Common myeloid progenitor, CD34-positive (primary cell): ENCODE measurements at regions not wholly inside any gene's neighbourhood (a gene's known extent, or its start where the extent isn't known, plus 50 kb on each side); places are given as distances from the start of the nearest gene placed in this dataset.
"Not testable (repeated sequence)": the region's sequence is repeated elsewhere in the genome, so short reads cannot be mapped to it uniquely, and the experiment has no call there.

Source experiments
- CTCF ChIA-PET: fragments of 350-600 bp; sonication (Branson Sonifier 250); formaldehyde crosslinking; loops from one replicate; lab custom pipeline; 2021; ENCODE audit warnings: antibody characterized with exemption; lab: Charles Lee
- POLR2A ChIA-PET: fragments of 350-600 bp; sonication (Branson Sonifier 250); formaldehyde crosslinking; loops from one replicate; lab custom pipeline; 2021; ENCODE audit warnings: antibody characterized with exemption; lab: Charles Lee
- DNase-seq, 3 donors: peaks; one replicate each; pipeline versions ENCODE4 v3.0.0 to v3.0.0-alpha.2; 2013
- H3K27ac ChIP-seq, 2 experiments: 1 replicate in 1 of 2; 2 replicates in 1 of 2; pipeline ENCODE4 v1.7.0; 2013; ENCODE audit warnings: inconsistent platforms in 2 of 2, low read length in 2 of 2, mild to moderate bottlenecking in 2 of 2, low read depth in 1 of 2, moderate library complexity in 1 of 2; ENCODE audit not compliant: severe bottlenecking in 2 of 2, insufficient read depth in 1 of 2, poor library complexity in 1 of 2
- H3K27me3 ChIP-seq, 5 experiments: replicated peaks in 2 of 5; 1 replicate in 3 of 5; 2 replicates in 2 of 5; pipeline versions ENCODE4 v1.6.1 to v1.7.0; 2013; ENCODE audit warnings: low read length in 4 of 5, mild to moderate bottlenecking in 2 of 5, moderate library complexity in 2 of 5, inconsistent platforms in 1 of 5; ENCODE audit not compliant: insufficient read depth in 5 of 5, control insufficient read depth in 4 of 5
- H3K36me3 ChIP-seq, 4 experiments: 1 replicate in 2 of 4; 2 replicates in 2 of 4; pipeline versions ENCODE4 v1.6.1 to v1.7.0; 2013; ENCODE audit warnings: low read length in 3 of 4, control low read depth in 1 of 4, mild to moderate bottlenecking in 1 of 4; ENCODE audit not compliant: control insufficient read depth in 4 of 4, insufficient read depth in 4 of 4
- H3K4me1 ChIP-seq, 4 experiments: 1 replicate in 3 of 4; 2 replicates in 1 of 4; pipeline versions ENCODE4 v1.6.1 to v1.7.1; 2013; ENCODE audit warnings: low read length in 3 of 4, mild to moderate bottlenecking in 3 of 4, control low read depth in 1 of 4, inconsistent platforms in 1 of 4, moderate library complexity in 1 of 4; ENCODE audit not compliant: control insufficient read depth in 4 of 4, insufficient read depth in 4 of 4; ENCODE audit errors: control extremely low read depth in 1 of 4
- H3K4me3 ChIP-seq, 7 experiments: 1 replicate in 4 of 7; 2 replicates in 3 of 7; pipeline versions ENCODE4 v1.5.1 to v1.7.0; 2013; ENCODE audit warnings: mild to moderate bottlenecking in 7 of 7, low read length in 6 of 7, moderate library complexity in 6 of 7, inconsistent platforms in 2 of 7, low read depth in 2 of 7, control low read depth in 1 of 7; ENCODE audit not compliant: insufficient read depth in 4 of 7, control insufficient read depth in 1 of 7; ENCODE audit errors: extremely low read depth in 1 of 7
- H3K9me3 ChIP-seq, 5 experiments: 1 replicate in 4 of 5; 2 replicates in 1 of 5; pipeline versions ENCODE4 v1.6.1 to v1.7.1; 2013; ENCODE audit warnings: low read length in 4 of 5, mild to moderate bottlenecking in 2 of 5, inconsistent platforms in 1 of 5, low read depth in 1 of 5, moderate library complexity in 1 of 5; ENCODE audit not compliant: control insufficient read depth in 4 of 5, insufficient read depth in 2 of 5; ENCODE audit errors: control extremely low read depth in 1 of 5
- WGBS: methylation state at CpG from one replicate; pipeline ENCODE4 v1.1.5; 2013; ENCODE audit not compliant: insufficient coverage; 5-methylcytosine and 5-hydroxymethylcytosine counted together

GRCh38 chr13:107806726-107807125 lies 408.6 kb downstream of the LIG4 start:
- Histone ChIP-seq H3K4me3 (no peak overlapping the region), H3K36me3 (no peaks in the 10 kb centered on the region), H3K27me3 (no peaks in the 10 kb centered on the region), H3K4me1 (no peaks in the 10 kb centered on the region), H3K27ac (no peak overlapping the region), H3K9me3 (no peaks in the 10 kb centered on the region)
- CTCF ChIA-PET: no interaction called here
- POLR2A ChIA-PET: no interaction called here
- no CpG with 5 or more reads among the region's 2 CpGs for WGBS
- DNase-seq: no peak

- DNase-seq: no peak
- no peaks in the 10 kb centered on the region for H3K4me1 ChIP-seq
- H3K9me3 ChIP-seq: no peaks in the 10 kb centered on the region
- WGBS: 72% methylated on average over 7 of the region's 7 CpGs
- ChIA-PET POLR2A (no interaction called here), CTCF (no interaction called here)
- no peaks in the 10 kb centered on the region for H3K36me3 ChIP-seq
- no peaks in the 10 kb centered on the region for H3K27me3 ChIP-seq
- H3K27ac ChIP-seq: no peak overlapping the region
- H3K4me3 ChIP-seq: no peak overlapping the region
These were observed 411.4 kb downstream of the LIG4 start for GRCh38 chr13:107803822-107804495.

- ChIA-PET POLR2A (no interaction called here), CTCF (no interaction called here)
- H3K4me3 ChIP-seq: no peak overlapping the region
- no peaks in the 10 kb centered on the region for H3K4me1 ChIP-seq
- no peaks in the 10 kb centered on the region for H3K27me3 ChIP-seq
- WGBS: 31% methylated on average over 3 of the region's 9 CpGs
- DNase-seq: no peak
- no peaks in the 10 kb centered on the region for H3K36me3 ChIP-seq
- no peaks in the 10 kb centered on the region for H3K9me3 ChIP-seq
- H3K27ac ChIP-seq: no peak overlapping the region
These were observed 413.7 kb downstream of the LIG4 start for GRCh38 chr13:107801621-107802020.

GRCh38 chr13:107799001-107799400 lies 416.3 kb downstream of the LIG4 start:
- Histone ChIP-seq H3K27ac (no peak overlapping the region), H3K27me3 (no peaks in the 10 kb centered on the region), H3K9me3 (no peaks in the 10 kb centered on the region), H3K36me3 (no peaks in the 10 kb centered on the region), H3K4me1 (no peaks in the 10 kb centered on the region), H3K4me3 (no peak overlapping the region)
- CTCF ChIA-PET: no interaction called here
- no peak for DNase-seq
- 69% methylated on average over 2 of the region's 5 CpGs for WGBS
- POLR2A ChIA-PET: no interaction called here

- no peak overlapping the region for H3K27ac ChIP-seq
- no peak overlapping the region for H3K4me3 ChIP-seq
- POLR2A ChIA-PET: no interaction called here
- WGBS: no CpG with 5 or more reads among the region's 1 CpG
- no peaks in the 10 kb centered on the region for H3K9me3 ChIP-seq
- CTCF ChIA-PET: no interaction called here
- no peaks in the 10 kb centered on the region for H3K36me3 ChIP-seq
- H3K4me1 ChIP-seq: no peaks in the 10 kb centered on the region
- no peaks in the 10 kb centered on the region for H3K27me3 ChIP-seq
- DNase-seq: no peak
These were observed 424.9 kb downstream of the LIG4 start for GRCh38 chr13:107790397-107790796.

GRCh38 chr13:107788464-107789165 lies 426.7 kb downstream of the LIG4 start:
- Histone ChIP-seq H3K36me3 (no peaks in the 10 kb centered on the region), H3K4me1 (no peaks in the 10 kb centered on the region), H3K27me3 (no peaks in the 10 kb centered on the region), H3K27ac (no peak overlapping the region), H3K4me3 (no peak overlapping the region), H3K9me3 (peaks cover 0 to 2% (median 0%) of the 10 kb centered on the region in 5 experiments)
- no peak for DNase-seq
- 79% methylated on average over 4 of the region's 8 CpGs for WGBS
- POLR2A ChIA-PET: no interaction called here
- CTCF ChIA-PET: no interaction called here

- H3K36me3 ChIP-seq, H3K4me1 ChIP-seq, DNase-seq, H3K27ac ChIP-seq, H3K9me3 ChIP-seq, POLR2A ChIA-PET, CTCF ChIA-PET, H3K4me3 ChIP-seq, H3K27me3 ChIP-seq: not testable (repeated sequence)
- 98% methylated on average over 6 of the region's 39 CpGs for WGBS
These were observed 432.7 kb downstream of the LIG4 start for GRCh38 chr13:107782646-107783045.
